Smooth muscle cell (in vitro differentiated cells): ENCODE measurements at regions not wholly inside any gene's neighbourhood (a gene's known extent, or its start where the extent isn't known, plus 50 kb on each side); places are given as distances from the start of the nearest gene placed in this dataset.

Experiments used
- DNase-seq: peaks from one replicate; lab custom pipeline; 2025; ENCODE audit not compliant: unreplicated experiment; lab: John Stamatoyannopoulos, UW
- H2AFZ ChIP-seq: fragments of 200-600 bp; sonication (generic); 2 replicates; pipeline ENCODE4 v1.6.0; 2016; ENCODE audit warnings: antibody characterized with exemption, low read depth, mild to moderate bottlenecking
- H3F3A ChIP-seq: fragments of 200-600 bp; sonication (generic); 2 replicates; pipeline ENCODE4 v1.6.0; 2017; ENCODE audit warnings: antibody characterized with exemption, low read depth
- H3K27ac ChIP-seq: fragments of 200-600 bp; sonication (generic); 2 replicates; pipeline ENCODE4 v1.5.1; 2016; ENCODE audit warnings: low read depth, mild to moderate bottlenecking
- H3K27me3 ChIP-seq: fragments of 200-600 bp; sonication (generic); 2 replicates; pipeline ENCODE4 v1.6.1; 2016; ENCODE audit warnings: low read depth, mild to moderate bottlenecking
- H3K36me3 ChIP-seq: fragments of 200-600 bp; sonication (generic); 2 replicates; pipeline ENCODE4 v1.5.1; 2016; ENCODE audit warnings: low read depth
- H3K4me1 ChIP-seq: fragments of 200-600 bp; sonication (generic); 2 replicates; pipeline ENCODE4 v1.5.1; 2016; ENCODE audit warnings: low read depth
- H3K4me2 ChIP-seq: fragments of 200-600 bp; sonication (generic); 2 replicates; pipeline ENCODE4 v1.6.0; 2016; ENCODE audit warnings: mild to moderate bottlenecking
- H3K4me3 ChIP-seq: fragments of 200-600 bp; sonication (generic); 2 replicates; pipeline ENCODE4 v1.5.1; 2016; ENCODE audit warnings: mild to moderate bottlenecking
- H3K79me2 ChIP-seq: fragments of 200-600 bp; sonication (generic); 2 replicates; pipeline ENCODE4 v1.6.0; 2016; ENCODE audit warnings: low read depth, mild to moderate bottlenecking
- H3K9ac ChIP-seq: fragments of 200-600 bp; sonication (generic); 2 replicates; pipeline ENCODE4 v1.6.0; 2016; ENCODE audit warnings: low read depth
- H3K9me3 ChIP-seq: fragments of 200-600 bp; sonication (generic); replicated peaks from 2 replicates; pipeline ENCODE4 v1.5.1; 2016; ENCODE audit warnings: low read depth
- H4K20me1 ChIP-seq: fragments of 200-600 bp; sonication (generic); 2 replicates; pipeline ENCODE4 v1.6.0; 2016; ENCODE audit warnings: low read depth
- CTCF ChIP-seq: fragments of 200-600 bp; sonication (generic); IDR thresholded peaks from 2 replicates; pipeline ENCODE4 v1.5.1; 2017; ENCODE audit warnings: borderline replicate concordance, mild to moderate bottlenecking, antibody characterized with exemption; ENCODE audit not compliant: insufficient read depth, poor library complexity, severe bottlenecking
- WGBS: methylation state at CpG from one replicate; pipeline ENCODE4 v1.1.7; 2016; ENCODE audit warnings: low lambda C conversion rate; 5-methylcytosine and 5-hydroxymethylcytosine counted together

GRCh38 chr9:82799286-82799685, 263.7 kb downstream of the RASEF start:
- no peaks in the 10 kb centered on the region for H3K79me2 ChIP-seq
- no peak overlapping the region for H3K27ac ChIP-seq
- H3K4me3 ChIP-seq = no peak overlapping the region
- H3F3A ChIP-seq = no peaks in the 10 kb centered on the region
- no peak overlapping the region for H3K9ac ChIP-seq
- no peak overlapping the region for H3K4me2 ChIP-seq
- H2AFZ ChIP-seq = no peak overlapping the region
- H3K27me3 ChIP-seq = no peaks in the 10 kb centered on the region
- DNase-seq = no peak
- H4K20me1 ChIP-seq = no peaks in the 10 kb centered on the region
- no peaks in the 10 kb centered on the region for H3K9me3 ChIP-seq
- no peaks in the 10 kb centered on the region for H3K4me1 ChIP-seq
- H3K36me3 ChIP-seq = no peaks in the 10 kb centered on the region
- 53% methylated on average over 4 of the region's 4 CpGs for WGBS
- TF ChIP-seq CTCF = no peak

GRCh38 chr9:82805027-82805426, 257.9 kb downstream of the RASEF start:
- Histone ChIP-seq H3K4me3 (no peak overlapping the region), H3K9me3 (no peaks in the 10 kb centered on the region), H3K27ac (no peak overlapping the region), H3K79me2 (no peaks in the 10 kb centered on the region), H3K9ac (no peak overlapping the region), H3K4me1 (no peaks in the 10 kb centered on the region), H3K4me2 (no peak overlapping the region), H4K20me1 (no peaks in the 10 kb centered on the region), H3F3A (no peaks in the 10 kb centered on the region), H3K27me3 (no peaks in the 10 kb centered on the region), H3K36me3 (no peaks in the 10 kb centered on the region), H2AFZ (no peak overlapping the region)
- no peak for TF ChIP-seq CTCF
- no peak for DNase-seq
- 68% methylated on average over 5 of the region's 5 CpGs for WGBS

- H3K79me2 ChIP-seq = no peaks in the 10 kb centered on the region
- H3K9me3 ChIP-seq = no peaks in the 10 kb centered on the region
- H3K27ac ChIP-seq = no peak overlapping the region
- WGBS = 93% methylated on average over 2 of the region's 2 CpGs
- no peak for DNase-seq
- no peaks in the 10 kb centered on the region for H4K20me1 ChIP-seq
- H3K9ac ChIP-seq = no peak overlapping the region
- no peak overlapping the region for H3K4me2 ChIP-seq
- H3K4me3 ChIP-seq = no peak overlapping the region
- no peaks in the 10 kb centered on the region for H3K36me3 ChIP-seq
- no peaks in the 10 kb centered on the region for H3K27me3 ChIP-seq
- H3K4me1 ChIP-seq = no peaks in the 10 kb centered on the region
- no peak overlapping the region for H2AFZ ChIP-seq
- TF ChIP-seq CTCF = no peak
- no peaks in the 10 kb centered on the region for H3F3A ChIP-seq
Measured at GRCh38 chr9:82808478-82808877, 254.5 kb downstream of the RASEF start.

- H3K4me1 ChIP-seq = no peaks in the 10 kb centered on the region
- no peaks in the 10 kb centered on the region for H3K79me2 ChIP-seq
- no peak for TF ChIP-seq CTCF
- no peaks in the 10 kb centered on the region for H3K36me3 ChIP-seq
- H3K4me3 ChIP-seq = no peak overlapping the region
- H3K27me3 ChIP-seq = no peaks in the 10 kb centered on the region
- WGBS = 61% methylated on average over 1 of the region's 1 CpG
- H3F3A ChIP-seq = no peaks in the 10 kb centered on the region
- H3K9me3 ChIP-seq = no peaks in the 10 kb centered on the region
- no peak overlapping the region for H2AFZ ChIP-seq
- DNase-seq = no peak
- no peak overlapping the region for H3K9ac ChIP-seq
- no peak overlapping the region for H3K4me2 ChIP-seq
- H3K27ac ChIP-seq = peak overlapping the region; percentile 87
- no peaks in the 10 kb centered on the region for H4K20me1 ChIP-seq
Measured at GRCh38 chr9:82810915-82811314, 252.0 kb downstream of the RASEF start.
